NCI-H146 treated with DMSO at 0.1 percent for 48 hours (cell line): ENCODE measurements at regions not wholly inside any gene's neighbourhood (a gene's known extent, or its start where the extent isn't known, plus 50 kb on each side); places are given as distances from the start of the nearest gene placed in this dataset.

Experiments
- DNase-seq: peaks from one replicate; lab custom pipeline; 2025; ENCODE audit not compliant: unreplicated experiment; lab: John Stamatoyannopoulos, UW

DNA sequence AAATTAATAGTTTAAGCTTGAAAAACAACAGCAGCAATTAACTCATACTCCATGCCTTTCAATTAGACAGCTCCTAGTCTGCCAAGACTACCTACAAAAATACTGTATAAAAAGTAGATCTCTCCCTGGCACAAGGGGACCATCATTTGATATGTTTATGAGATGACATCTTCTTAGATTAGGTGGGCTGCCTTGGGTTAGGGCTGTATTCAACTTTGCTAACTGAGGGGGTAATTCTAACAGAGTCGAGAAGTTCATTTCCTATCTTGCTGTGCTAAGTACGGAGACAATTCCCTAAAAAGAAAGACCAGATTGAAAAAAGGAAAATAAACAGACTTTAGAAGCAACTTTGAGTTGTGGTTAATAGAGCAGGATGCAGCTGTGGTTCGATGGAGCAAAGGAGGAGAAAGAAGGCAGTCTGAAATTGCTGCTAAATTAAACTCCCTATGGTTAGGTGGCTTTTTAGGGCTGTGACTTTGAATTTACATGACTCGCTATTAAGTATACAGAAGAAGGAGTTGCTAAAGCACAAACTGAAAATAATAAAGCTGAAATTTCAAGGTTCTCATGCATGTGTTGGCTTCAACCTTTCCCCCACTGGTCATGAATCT is 75.4 kb downstream of the CDC7 start:
- DNase-seq: no peak

DNA sequence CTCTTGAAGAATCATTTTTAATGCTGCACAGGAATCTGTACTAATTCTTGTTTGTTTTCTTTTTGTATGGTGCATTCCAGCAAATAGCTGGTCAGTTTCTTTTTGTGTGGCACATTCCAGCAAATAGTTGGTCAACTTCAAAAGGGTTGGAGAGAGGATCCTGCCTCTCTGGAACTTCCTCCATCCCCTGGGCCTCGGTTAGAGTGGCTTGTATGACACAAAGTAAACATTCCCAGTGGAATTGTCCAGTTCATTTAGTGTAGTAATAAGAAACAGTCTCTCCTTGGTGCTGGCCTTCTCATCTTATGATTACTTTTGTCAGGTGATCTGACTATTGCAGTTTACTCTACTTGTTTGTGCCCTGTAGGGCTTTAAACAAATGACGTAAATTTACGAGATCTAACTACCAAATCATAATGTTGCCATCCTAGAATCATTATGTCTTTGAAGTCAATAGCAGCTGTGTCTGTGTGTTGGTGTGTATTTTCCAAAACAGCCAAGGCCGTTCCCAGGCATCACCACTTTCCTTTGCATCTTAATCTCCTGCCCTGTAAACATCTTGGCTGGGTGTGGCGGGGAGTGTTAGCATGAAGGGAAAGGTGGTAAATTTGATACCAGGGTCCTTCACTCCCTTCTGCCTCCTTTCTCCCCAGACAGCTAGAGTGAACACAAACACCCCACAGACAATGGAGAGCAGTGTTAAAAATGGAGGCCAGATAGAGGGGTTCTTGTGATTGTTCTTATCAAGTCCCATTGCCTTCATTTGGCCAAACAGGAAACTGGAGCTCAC is 77.9 kb downstream of the CDC7 start:
- no peak for DNase-seq

DNA sequence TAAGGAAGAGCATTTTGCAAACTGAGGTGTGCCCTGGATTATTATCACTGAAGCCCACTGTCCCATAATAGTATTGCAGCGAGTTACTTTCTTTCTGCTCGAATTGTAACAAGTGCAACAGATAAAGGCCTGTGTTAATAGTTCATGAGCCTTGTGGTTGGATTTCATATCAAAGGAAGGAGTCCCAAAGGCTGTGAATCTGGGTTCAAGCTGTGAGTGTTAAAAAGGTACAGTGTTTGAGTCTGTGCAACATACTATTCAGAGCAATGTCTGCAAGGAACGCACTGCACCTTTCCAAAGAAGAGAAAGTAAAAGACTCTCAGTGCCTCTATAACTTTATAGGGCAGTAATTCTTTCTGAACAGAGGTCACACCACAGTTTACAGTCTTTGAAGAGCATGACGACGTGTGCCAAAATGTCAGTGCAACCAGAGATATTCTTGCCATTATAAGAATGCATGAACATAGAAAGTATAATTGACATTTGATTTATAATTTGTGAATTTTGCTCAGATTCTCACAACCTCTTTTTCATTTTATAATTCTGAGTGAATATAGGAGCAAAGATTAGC is 79.1 kb downstream of the CDC7 start:
- no peak for DNase-seq

DNA sequence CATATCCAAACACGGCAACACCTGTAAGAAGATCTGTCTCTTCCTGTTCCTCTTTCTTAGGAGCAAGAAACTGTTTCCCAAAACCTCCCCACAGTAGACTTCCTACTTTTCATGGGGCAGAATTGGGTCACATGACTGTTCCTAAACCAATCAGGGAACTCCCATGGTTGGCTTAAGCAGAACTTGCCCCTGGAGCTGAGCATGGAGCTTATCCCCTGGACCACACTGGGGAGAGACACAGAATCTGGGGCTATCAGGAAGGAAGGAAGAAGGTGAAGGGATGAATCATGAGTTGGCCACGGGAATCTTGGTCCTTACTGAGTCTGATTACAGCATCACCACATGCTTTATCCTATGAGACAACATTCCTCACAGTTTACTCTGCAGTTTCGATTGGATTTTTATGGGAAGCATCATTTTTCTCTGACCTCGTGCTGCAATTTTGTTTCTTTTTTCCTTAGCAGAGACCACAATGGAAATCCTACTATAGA is 81.8 kb downstream of the CDC7 start:
- DNase-seq: no peak

DNA sequence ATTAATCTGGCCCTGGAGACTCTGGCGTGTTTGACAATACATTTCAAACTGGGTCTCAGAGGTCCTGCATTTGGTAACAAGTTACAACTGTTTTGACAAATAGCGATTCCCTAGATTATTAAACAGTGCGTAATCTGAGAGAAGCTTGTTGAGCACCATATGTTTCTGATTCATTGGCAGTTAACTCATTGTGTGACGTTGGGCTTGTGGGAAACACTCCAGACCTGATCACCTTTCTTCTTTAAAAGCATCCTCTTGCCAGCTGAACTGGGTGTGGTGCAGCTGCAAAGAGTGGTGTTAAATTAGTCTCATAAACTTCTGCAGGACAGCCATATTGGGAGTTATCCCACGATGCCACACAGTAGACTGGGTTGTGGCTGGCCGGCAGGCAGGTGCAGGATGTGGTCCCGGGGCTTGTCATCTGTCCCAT is 82.7 kb downstream of the CDC7 start:
- DNase-seq: no peak

DNA sequence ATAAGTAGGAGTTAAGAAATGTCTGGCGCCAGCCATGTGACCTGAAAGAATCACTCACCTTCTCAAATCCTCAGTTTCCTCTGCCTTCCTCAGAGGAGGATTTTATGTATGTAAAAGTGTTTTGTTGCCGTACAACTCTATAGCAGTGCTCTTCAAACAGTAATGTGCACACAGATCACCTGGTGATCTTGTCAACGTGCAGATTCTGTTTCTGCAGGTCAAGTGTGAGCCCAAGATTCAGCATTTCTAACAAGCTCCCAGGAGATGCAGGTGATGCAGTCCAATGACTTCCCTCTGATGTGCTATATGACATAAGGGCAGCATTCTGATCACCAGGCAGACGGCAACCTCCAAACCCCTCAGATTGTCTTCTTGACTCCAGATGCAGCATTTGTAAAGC is 83.7 kb downstream of the CDC7 start:
- DNase-seq: no peak

DNA sequence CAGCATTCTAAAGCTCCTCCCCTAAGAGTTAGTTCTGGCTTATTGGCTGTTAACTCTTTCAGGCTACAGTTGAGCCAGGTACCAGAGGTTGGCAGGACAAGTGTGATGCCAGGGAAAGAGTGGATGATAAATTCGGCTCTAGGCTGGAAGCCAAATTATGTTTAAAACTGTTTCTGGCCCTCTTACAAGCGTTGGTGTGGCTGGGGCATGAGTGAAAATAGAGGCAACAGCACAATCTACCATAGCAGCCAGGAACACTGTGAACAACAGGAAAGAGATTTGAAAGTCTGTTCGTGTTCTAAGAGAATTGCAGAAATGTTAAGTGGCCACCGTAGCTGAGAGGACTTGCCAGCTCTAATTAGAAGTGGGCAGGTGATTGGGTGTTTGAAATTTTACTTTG is 84.2 kb downstream of the CDC7 start:
- no peak for DNase-seq

DNA sequence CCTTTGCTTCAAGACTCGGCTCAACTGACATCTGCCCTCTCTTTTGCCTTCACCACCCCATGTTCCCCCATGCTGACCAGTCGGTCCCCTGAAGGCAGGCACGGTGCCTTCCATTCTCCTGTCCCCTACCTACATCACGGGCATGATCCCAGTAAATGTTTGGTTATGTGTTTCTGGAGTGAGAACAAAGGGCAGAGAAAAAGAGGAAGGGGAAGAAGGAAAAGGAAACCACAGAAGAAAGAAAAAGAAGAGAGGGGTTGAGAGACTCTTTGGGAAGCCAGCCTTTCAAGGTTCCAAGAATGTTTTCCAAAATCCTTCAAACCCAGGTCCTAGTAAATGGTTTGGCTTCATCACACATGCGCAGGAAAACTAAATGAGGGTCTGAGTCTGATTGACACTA is 84.9 kb downstream of the CDC7 start:
- DNase-seq: no peak

DNA sequence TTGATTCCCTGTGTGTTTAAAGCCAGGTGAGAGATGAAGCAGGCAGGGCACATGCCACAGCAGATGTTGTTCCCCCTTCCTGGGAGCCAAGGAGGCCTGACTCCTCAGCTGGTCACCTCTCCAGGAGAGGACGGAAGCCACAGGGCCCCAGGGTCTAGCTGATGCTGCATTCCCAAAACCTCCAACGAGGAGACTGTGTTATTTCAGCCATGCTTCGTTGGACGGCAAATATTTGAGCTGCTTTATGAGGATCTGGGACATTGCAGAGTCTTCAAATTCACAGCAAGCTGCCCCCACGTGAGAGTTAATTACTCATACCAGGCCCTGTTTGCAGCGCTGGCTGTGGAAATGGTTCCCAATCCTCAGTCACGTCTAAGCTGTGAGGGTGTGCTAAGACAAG is 85.3 kb downstream of the CDC7 start:
- DNase-seq: no peak

DNA sequence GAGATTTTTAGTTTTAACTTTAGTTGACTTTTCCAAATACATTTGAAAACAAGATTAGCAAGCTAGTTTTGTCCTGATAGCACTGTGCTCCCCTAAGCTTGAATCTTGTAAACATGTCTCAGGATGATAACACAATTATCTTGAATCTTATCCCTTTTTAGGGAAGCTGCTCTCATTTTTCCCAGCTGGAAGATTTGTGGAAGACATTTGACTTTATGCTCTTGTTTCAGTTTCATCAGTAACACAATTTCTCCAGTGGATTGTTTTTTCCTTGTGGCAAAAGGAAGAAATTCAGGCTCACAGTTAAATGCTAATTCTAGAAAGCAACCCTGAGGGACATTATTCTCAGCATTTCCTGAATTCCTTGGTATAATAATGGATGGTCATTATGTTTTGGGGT is 88.8 kb downstream of the CDC7 start:
- no peak for DNase-seq

DNA sequence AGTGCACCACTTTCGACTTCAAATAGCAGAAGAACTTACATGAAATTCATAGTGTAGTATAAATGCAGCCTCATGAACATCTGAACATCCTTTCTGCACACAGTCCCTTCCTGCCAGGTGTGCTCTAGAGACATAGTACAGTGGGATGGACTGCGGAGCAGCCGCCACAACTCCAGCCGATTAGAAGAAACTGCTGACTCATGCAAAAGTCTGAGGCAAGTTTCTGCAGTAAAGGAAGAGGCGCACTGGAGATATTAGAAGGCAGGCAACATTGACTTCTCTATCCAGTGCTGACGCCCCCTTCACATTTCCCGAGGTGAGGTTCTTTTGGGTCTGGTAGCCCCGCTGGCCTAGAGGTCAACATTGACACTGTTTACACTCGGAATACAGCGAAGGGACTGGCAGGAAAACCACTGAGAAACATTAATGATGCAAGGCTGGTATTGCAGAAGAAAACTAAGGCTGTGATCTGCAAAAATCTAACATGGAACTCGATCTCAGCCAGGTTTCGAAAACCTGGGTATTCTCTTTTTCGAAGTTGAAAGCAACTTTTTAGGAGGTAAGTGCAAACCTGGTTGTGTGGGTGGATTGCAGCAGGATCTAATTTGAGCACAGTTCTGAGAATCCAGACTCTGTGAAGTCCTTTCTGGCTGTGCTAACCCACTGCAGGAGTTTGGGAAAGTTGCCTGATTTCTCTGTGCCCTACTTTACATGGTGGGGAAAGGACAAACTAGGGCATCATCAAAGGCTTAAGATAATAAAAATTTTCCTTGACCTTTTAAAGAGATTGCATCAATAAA is 90.7 kb downstream of the CDC7 start:
- DNase-seq: no peak

DNA sequence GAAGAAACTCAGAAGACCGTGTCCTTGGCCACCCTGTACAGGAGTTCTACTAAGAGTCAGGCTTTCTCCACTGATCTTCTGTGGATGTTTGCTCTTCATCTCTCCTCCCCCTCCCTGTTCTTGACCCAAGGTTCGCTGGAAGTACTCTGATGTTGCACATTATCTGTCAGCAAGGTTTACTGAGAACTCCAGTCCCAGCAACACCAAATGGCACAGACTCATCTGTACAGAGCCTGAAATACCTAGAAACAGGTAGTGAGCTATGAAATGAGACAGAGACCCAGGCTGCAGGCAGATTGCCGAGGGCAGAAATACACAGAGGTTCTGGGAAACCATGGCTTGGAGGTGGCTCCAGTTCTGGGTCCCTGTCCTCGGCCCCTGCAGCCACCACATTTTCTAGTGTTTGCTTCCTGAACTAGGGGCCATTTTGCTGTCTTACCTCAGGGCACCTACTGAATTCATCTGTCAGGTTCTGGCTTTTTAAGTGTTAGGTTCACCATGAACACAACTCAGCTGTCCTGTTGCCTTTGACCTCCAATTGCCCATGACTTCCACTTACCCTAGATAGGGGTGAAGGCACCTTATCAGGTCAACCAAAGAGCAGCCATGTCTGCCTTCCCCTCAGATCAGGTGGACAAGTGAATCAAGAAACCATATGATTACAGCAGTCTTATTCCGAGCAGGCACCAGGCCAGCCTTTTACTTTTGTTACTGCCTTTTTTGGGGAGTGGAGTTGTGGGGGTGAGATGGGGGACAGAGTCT is 92.2 kb downstream of the CDC7 start:
- no peak for DNase-seq

DNA sequence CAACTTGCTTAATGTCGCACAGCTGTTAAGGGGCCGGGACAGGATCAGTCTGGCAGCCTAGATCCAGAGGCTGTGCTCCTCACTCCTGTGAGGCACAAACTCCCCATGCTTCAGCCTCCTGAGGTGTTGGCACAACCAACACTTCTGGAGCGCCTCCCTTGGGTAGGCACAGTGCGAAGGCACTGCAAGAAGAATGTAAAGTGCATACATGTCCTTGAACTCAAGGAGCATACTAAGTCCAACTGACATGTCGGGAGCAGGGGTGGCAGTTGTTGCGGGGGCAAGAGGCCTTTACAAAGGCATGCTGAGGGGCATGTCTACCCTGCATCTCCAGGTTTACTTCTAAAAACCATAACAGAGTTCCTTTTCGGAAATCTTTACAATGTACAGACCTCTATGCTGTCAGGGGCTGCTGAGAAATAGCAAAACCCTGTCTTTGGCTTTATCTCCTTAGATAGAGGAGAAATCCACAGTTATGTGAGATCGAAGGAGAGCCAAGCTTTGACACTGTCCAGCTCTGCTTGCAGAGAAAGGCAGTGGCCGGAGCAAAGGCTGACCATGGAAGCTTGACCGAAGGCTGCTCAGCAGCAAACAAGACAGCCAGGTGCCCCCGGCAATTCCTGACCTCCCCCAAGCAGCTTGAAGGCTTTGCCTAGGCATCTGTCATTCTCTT is 93.9 kb downstream of the CDC7 start:
- no peak for DNase-seq

DNA sequence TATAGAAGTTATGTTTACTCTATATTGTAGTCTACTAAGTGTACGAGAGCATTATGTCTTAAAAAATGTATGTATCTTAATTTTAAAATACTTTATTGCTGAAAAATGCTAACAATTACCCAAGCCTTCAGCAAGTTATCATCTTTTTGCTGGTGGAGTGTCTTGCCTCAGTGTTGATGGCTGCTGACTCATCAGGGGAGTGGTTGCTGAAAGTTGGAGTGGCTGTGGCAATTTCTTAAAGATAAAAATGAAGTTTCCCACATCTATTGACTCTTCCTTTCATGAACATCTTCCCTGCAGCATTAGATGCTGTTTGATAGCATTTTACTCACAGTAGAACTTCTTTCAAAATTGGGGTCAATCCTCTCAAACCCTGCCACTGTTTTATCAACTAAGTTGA is 95.8 kb downstream of the CDC7 start:
- no peak for DNase-seq

DNA sequence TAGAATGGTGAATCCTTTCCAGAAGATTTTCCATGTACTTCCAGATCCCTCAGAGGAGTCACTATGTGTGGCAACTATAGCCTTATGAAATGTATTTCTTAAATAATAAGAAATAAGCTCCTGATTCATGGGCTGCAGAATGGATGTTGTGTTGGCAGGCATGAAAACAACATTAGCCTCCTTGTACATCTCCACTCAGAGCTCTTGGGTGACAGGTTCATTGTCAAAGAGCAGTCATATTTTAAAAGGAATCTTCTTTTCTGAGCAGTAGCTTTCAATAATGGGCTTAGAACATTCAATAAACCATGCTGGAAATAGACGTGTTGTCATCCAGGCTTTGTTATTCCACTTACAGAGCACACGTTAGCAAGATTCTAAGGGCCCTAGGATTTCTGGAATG is 96.6 kb downstream of the CDC7 start:
- no peak for DNase-seq

DNA sequence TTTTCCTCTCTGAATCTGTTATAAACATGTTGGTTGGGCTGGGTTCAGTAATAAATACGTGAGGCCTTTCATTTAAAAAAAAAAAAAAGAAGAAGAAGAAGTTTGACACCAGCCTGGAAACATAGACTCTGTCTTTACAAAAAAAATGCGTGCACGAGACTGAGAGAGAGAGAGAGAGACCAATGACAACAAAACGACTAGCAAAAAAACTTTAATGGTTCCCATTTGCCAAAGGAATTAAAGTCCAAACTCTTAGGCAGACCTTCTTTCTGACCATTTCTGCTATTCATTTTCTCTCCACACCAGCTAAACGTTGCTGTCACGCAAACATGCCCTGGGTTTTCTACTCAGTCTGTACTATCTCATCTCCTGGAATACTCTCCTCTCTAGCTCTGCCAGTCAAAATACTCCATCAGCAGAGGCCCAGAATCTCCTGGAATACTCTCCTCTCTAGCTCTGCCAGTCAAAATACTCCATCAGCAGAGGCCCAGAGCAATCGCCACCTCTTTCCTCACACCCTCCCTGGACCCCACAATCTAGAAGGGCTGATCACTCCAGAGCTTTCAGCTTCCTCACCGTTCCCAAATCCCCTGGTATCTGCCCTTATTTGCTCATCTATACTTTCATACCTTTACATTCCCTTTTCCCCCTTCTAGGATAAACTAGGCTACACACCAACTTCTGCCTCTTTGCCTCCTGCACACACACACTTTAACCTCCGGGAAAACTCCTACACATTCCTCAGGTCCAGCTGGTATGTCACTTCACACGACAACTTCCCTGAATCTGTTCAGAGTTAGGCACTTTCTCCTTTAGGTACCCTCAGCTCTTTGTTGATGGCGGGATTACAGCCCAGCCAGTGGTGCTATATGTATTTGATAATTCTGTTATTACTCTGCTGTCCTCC is 100.0 kb downstream of the CDC7 start:
- DNase-seq: no peak

DNA sequence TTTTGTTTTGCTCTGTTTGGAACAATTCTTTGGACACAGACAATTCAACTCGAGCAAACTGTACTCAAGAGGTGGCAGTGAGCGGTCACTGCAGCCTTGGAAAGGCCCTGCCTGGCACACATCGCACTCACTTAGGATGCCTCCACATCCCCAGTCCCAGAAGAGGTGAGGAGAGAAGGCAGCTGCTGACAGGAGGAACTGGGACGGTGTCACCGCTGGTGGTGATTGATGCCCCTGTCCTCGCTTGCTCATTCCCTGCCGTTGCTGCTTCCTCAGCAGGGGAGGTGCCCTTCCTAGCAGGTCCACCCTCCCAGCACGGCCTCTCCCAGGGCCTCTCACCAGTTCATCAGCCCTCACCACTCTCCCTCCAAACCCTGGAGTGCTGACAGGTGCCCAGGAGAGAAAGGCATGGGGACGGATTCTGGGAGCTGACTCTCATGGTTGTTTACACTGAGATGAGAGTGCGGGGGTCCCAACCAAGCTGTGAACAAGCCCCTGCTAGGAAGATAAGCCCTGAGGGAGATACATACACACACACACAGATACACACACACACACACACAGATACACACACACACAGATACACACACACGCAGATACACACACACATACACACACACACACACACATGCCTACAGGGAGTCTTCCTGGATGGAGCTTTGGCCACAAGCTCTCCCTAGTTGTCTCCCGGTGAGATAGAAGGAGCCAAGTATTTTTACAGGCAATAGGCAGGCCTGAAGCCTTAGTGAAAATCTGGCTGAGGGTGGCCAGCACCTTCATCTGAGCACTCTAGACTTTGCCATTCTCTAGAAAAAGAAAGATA is 101.1 kb downstream of the CDC7 start:
- no peak for DNase-seq

DNA sequence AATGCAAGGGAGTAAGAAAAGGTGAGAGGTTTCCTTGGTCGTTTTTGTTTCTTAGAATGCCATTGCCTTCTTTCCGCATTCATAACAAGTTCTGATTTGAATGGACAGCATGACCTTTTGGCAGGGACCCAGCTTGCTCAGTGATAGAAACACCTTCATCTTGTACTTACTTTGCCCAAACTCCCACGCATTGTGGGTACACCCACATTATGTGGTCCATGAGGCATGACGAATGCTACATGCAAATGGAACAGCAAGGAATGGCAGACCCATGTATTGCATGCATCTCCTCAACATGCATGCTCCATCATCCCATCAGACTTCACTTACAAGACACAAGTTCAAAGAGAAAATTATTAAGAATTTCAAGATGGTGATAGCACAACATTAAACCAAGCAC is 102.8 kb downstream of the CDC7 start:
- no peak for DNase-seq
